ENCODE measurements at regions not wholly inside any gene's neighbourhood (a gene's known extent, or its start where the extent isn't known, plus 50 kb on each side); places are given as distances from the start of the nearest gene placed in this dataset.
"Not testable (repeated sequence)": the region's sequence is repeated elsewhere in the genome, so short reads cannot be mapped to it uniquely, and the experiment has no call there.

GRCh38 chr7:25476863-25477499 is 248.7 kb upstream of the NPVF start (continued):
- no peak for TF ChIP-seq CTCF (IDR thresholded peaks at IDR 0.05 in 2 of 3, conservative IDR thresholded peaks at IDR 0.05 in 1 of 3; ENCODE audit: borderline replicate concordance in 1 of 3, insufficient read depth in 1 of 3, low read depth in 2 of 3, low read length in 2 of 3)

DNA sequence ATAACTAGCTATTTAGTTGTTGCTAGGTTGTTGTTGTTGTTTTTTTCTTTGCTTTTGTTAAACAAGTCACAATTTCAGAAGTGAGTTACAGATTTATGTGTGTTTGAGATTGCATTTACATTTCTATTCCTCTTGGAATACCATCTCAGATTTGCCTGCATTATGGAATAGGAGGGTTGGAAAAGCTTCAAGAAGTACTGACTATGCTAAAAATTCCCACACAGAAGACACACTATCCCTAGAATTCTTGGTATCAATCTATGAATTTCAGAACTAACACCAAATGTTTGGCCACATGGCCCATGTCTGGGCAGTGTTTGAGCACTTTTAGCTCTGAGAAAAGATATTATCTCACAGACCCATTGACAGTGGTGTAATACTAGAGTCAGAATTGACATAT is 249.9 kb upstream of the NPVF start:
- H2AFZ ChIP-seq (ENCODE audit: low read depth, low read length, poor library complexity, severe bottlenecking); H3K4me2 ChIP-seq (ENCODE audit: low read length); POLR2A ChIA-PET; H3K4me1 ChIP-seq (ENCODE audit: control insufficient read depth in 1 of 2, insufficient read depth in 2 of 2, low read length in 2 of 2); DNase-seq (ENCODE audit: low read depth, low spot score); RAD21 ChIA-PET (ENCODE audit: low non-redundant PET in 1 of 2, low total read pairs in 2 of 2, uncharacterized antibody in 2 of 2, unreplicated experiment in 2 of 2); H3K4me3 ChIP-seq (replicated peaks in 1 of 2; ENCODE audit: low read depth in 1 of 2, low read length in 2 of 2); CTCF ChIA-PET; H3K9me2 ChIP-seq (ENCODE audit: insufficient read depth); H3K79me2 ChIP-seq (ENCODE audit: insufficient read depth, low read length); H3K27ac ChIP-seq (ENCODE audit: low read depth, low read length); ATAC-seq; H3K9me3 ChIP-seq (ENCODE audit: control insufficient read depth in 1 of 2, insufficient read depth in 1 of 2, low read depth in 1 of 2, low read length in 2 of 2); H3K9ac ChIP-seq (ENCODE audit: low read length); H4K20me1 ChIP-seq (ENCODE audit: insufficient read depth); H3K36me3 ChIP-seq (ENCODE audit: control insufficient read depth in 1 of 2, insufficient read depth in 2 of 2, low read length in 2 of 2); BruUV-seq (replicated peaks); intact Hi-C loops (cut with micrococcal nuclease): not testable (repeated sequence)
- peaks cover 42% of the 10 kb centered on the region for H3K27me3 ChIP-seq (ENCODE audit: insufficient read depth, low read length)

DNA sequence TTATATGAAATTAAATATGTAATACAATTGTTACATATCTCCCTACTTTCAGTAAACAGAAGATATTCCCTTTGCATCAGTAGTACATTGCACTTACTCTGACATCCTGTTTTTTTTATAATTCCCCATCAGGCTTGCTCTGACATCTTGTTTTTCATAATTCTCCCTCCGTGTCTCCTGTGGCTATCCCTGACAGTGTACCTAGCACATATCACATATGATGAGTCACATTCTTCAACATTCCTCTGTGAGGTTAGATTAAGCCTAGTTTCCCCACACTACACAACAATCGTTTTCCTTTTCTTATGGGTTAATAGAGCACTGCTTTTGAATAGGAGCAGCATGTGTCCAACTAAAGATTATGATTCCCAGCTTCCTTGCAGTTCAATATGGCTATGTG is 250.6 kb upstream of the NPVF start:
- no peak for DNase-seq (ENCODE audit: low read depth, low spot score)
- H3K4me1 ChIP-seq (ENCODE audit: control insufficient read depth in 1 of 2, insufficient read depth in 2 of 2, low read length in 2 of 2): no peaks in the 10 kb centered on the region
- intact Hi-C loops (cut with micrococcal nuclease): no loop called here
- ChIA-PET RAD21 (ENCODE audit: low non-redundant PET in 1 of 2, low total read pairs in 2 of 2, uncharacterized antibody in 2 of 2, unreplicated experiment in 2 of 2) (no interaction called here), CTCF (no interaction called here), POLR2A (no interaction called here)
- no peak overlapping the region for H3K4me3 ChIP-seq (replicated peaks in 1 of 2; ENCODE audit: low read depth in 1 of 2, low read length in 2 of 2)
- no TSS peak for BruUV-seq (replicated peaks)
- H3K9ac ChIP-seq (ENCODE audit: low read length): no peak overlapping the region
- H3K9me3 ChIP-seq (ENCODE audit: control insufficient read depth in 1 of 2, insufficient read depth in 1 of 2, low read depth in 1 of 2, low read length in 2 of 2): no peaks in the 10 kb centered on the region
- H3K27me3 ChIP-seq (ENCODE audit: insufficient read depth, low read length): peaks cover 38% of the 10 kb centered on the region
- no peaks in the 10 kb centered on the region for H3K36me3 ChIP-seq (ENCODE audit: control insufficient read depth in 1 of 2, insufficient read depth in 2 of 2, low read length in 2 of 2)
- no peak for ATAC-seq
- H3K27ac ChIP-seq (ENCODE audit: low read depth, low read length): no peak overlapping the region
- no peaks in the 10 kb centered on the region for H4K20me1 ChIP-seq (ENCODE audit: insufficient read depth)
- no peak overlapping the region for H3K4me2 ChIP-seq (ENCODE audit: low read length)
- no peaks in the 10 kb centered on the region for H3K79me2 ChIP-seq (ENCODE audit: insufficient read depth, low read length)
- H2AFZ ChIP-seq (ENCODE audit: low read depth, low read length, poor library complexity, severe bottlenecking): no peak overlapping the region
- H3K9me2 ChIP-seq (ENCODE audit: insufficient read depth): no peaks in the 10 kb centered on the region
- TF ChIP-seq ELF1 (IDR thresholded peaks at IDR 0.05; ENCODE audit: borderline replicate concordance, low read depth) (no peak), ZNF274 (IDR thresholded peaks at IDR 0.05; ENCODE audit: low read depth, low read length) (no peak), POLR2A (IDR thresholded peaks at IDR 0.05; ENCODE audit: borderline replicate concordance, extremely low read depth, insufficient read depth, insufficient read length) (no peak), RAD21 (IDR thresholded peaks at IDR 0.05; ENCODE audit: low read depth) (no peak), ZFX (IDR thresholded peaks at IDR 0.05) (no peak), SRF (IDR thresholded peaks at IDR 0.05; ENCODE audit: low read depth) (no peak), CBX3 (IDR thresholded peaks at IDR 0.05; ENCODE audit: low read depth) (no peak), SIN3A (IDR thresholded peaks at IDR 0.05; ENCODE audit: low read depth) (no peak), ATF3 (IDR thresholded peaks at IDR 0.05) (no peak)
- TF ChIP-seq, protein P1, sequence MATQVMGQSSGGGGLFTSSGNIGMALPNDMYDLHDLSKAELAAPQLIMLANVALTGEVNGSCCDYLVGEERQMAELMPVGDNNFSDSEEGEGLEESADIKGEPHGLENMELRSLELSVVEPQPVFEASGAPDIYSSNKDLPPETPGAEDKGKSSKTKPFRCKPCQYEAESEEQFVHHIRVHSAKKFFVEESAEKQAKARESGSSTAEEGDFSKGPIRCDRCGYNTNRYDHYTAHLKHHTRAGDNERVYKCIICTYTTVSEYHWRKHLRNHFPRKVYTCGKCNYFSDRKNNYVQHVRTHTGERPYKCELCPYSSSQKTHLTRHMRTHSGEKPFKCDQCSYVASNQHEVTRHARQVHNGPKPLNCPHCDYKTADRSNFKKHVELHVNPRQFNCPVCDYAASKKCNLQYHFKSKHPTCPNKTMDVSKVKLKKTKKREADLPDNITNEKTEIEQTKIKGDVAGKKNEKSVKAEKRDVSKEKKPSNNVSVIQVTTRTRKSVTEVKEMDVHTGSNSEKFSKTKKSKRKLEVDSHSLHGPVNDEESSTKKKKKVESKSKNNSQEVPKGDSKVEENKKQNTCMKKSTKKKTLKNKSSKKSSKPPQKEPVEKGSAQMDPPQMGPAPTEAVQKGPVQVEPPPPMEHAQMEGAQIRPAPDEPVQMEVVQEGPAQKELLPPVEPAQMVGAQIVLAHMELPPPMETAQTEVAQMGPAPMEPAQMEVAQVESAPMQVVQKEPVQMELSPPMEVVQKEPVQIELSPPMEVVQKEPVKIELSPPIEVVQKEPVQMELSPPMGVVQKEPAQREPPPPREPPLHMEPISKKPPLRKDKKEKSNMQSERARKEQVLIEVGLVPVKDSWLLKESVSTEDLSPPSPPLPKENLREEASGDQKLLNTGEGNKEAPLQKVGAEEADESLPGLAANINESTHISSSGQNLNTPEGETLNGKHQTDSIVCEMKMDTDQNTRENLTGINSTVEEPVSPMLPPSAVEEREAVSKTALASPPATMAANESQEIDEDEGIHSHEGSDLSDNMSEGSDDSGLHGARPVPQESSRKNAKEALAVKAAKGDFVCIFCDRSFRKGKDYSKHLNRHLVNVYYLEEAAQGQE (IDR thresholded peaks at IDR 0.05; ENCODE audit: low read depth): no peak

Data from HCT116 (cell line).